OCI-LY7 (cell line): ENCODE measurements at regions not wholly inside any gene's neighbourhood (a gene's known extent, or its start where the extent isn't known, plus 50 kb on each side); places are given as distances from the start of the nearest gene placed in this dataset.

Source experiments
- BruUV-seq: library from RNA; stranded (reverse); fragments of 400-500 nt; replicated peaks from 2 replicates; lab custom pipeline; 2021; lab: Mats Ljungman, UMichigan
- CTCF ChIA-PET: fragments of 300-600 bp; sonication (Branson Sonifier 250); formaldehyde crosslinking; loops from one replicate; lab custom pipeline; 2022; ENCODE audit warnings: antibody characterized with exemption; ENCODE audit not compliant: unreplicated experiment; lab: Charles Lee
- POLR2A ChIA-PET: fragments of 300-600 bp; sonication (Branson Sonifier 250); formaldehyde crosslinking; loops from one replicate; lab custom pipeline; 2022; ENCODE audit warnings: antibody characterized with exemption; lab: Charles Lee
- DNase-seq: peaks from one replicate; pipeline ENCODE4 v3.0.0-alpha.2; 2015; ENCODE audit warnings: low spot score
- H2AFZ ChIP-seq: fragments of 200-600 bp; sonication (generic), shearing (Covaris generic); 2 replicates; pipeline ENCODE4 v1.6.1; 2014; ENCODE audit warnings: mild to moderate bottlenecking, antibody characterized with exemption, low read length, moderate library complexity
- H3K27ac ChIP-seq: fragments of 200-600 bp; sonication (generic); 2 replicates; pipeline ENCODE4 v1.5.1; 2014; ENCODE audit warnings: mixed run types, low read depth, mild to moderate bottlenecking, moderate library complexity, low read length, inconsistent platforms; ENCODE audit not compliant: poor library complexity, severe bottlenecking
- H3K36me3 ChIP-seq: fragments of 200-600 bp; sonication (generic); 2 replicates; pipeline ENCODE4 v1.6.1; 2014; ENCODE audit warnings: mild to moderate bottlenecking, antibody characterized with exemption, low read length, moderate library complexity, mixed read lengths; ENCODE audit not compliant: insufficient read depth
- H3K4me1 ChIP-seq: fragments of 200-600 bp; sonication (generic); 2 replicates; pipeline ENCODE4 v1.5.1; 2014; ENCODE audit warnings: mild to moderate bottlenecking, low read length; ENCODE audit not compliant: insufficient read depth, poor library complexity, severe bottlenecking
- H3K4me2 ChIP-seq: fragments of 200-600 bp; sonication (generic); 2 replicates; pipeline ENCODE4 v1.6.1; 2014; ENCODE audit warnings: mild to moderate bottlenecking, low read length
- H3K4me3 ChIP-seq: fragments of 200-600 bp; sonication (generic); 2 replicates; pipeline ENCODE4 v1.5.1; 2014; ENCODE audit warnings: mild to moderate bottlenecking, low read depth, low read length; ENCODE audit not compliant: poor library complexity, severe bottlenecking
- H3K79me2 ChIP-seq: fragments of 200-600 bp; sonication (generic); 2 replicates; pipeline ENCODE4 v1.6.1; 2016; ENCODE audit warnings: low read depth, mild to moderate bottlenecking, low read length, moderate library complexity, mixed read lengths; ENCODE audit not compliant: insufficient read depth
- H3K9me2 ChIP-seq: fragments of 200-600 bp; sonication (generic); 2 replicates; pipeline ENCODE4 v1.6.1; 2016; ENCODE audit warnings: mild to moderate bottlenecking, low read length, mixed read lengths; ENCODE audit not compliant: insufficient read depth
- H3K9me3 ChIP-seq: fragments of 200-600 bp; sonication (generic); 2 replicates; pipeline ENCODE4 v1.6.1; 2014; ENCODE audit warnings: mild to moderate bottlenecking, mixed run types, low read length, mixed read lengths
- H4K20me1 ChIP-seq: fragments of 200-600 bp; sonication (generic); 2 replicates; pipeline ENCODE4 v1.6.1; 2014; ENCODE audit warnings: mild to moderate bottlenecking, antibody characterized with exemption, low read length, moderate library complexity, mixed read lengths; ENCODE audit not compliant: insufficient read depth
- CTCF ChIP-seq: fragments of 200-600 bp; sonication (generic); conservative IDR thresholded peaks from 2 replicates; pipeline ENCODE4 v1.5.1; 2014; ENCODE audit warnings: mild to moderate bottlenecking, antibody characterized with exemption, low read length, moderate library complexity, mixed read lengths
- EZH2phosphoT487 ChIP-seq: fragments of 200-600 bp; sonication (generic); IDR thresholded peaks from 2 replicates; pipeline ENCODE4 v1.6.1; 2018; ENCODE audit warnings: low read depth, borderline replicate concordance, mild to moderate bottlenecking, mixed run types, antibody characterized with exemption, low read length, moderate library complexity, mixed read lengths
- intact Hi-C: fragments of 100-400 bp; cut with micrococcal nuclease; formaldehyde crosslinking; loops from one replicate; pipeline ENCODE4 v1.10.0; 2022; ENCODE audit not compliant: unreplicated experiment

- no peak for TF ChIP-seq CTCF
- no peak for TF ChIP-seq EZH2phosphoT487
- CTCF ChIA-PET: no interaction called here
- Histone ChIP-seq H3K9me3 (no peaks in the 10 kb centered on the region), H3K4me3 (no peak overlapping the region), H3K36me3 (no peaks in the 10 kb centered on the region), H3K4me2 (no peak overlapping the region), H3K9me2 (no peaks in the 10 kb centered on the region), H4K20me1 (no peaks in the 10 kb centered on the region), H3K79me2 (no peaks in the 10 kb centered on the region), H3K4me1 (no peaks in the 10 kb centered on the region), H2AFZ (no peak overlapping the region), H3K27ac (no peak overlapping the region)
- POLR2A ChIA-PET: no interaction called here
- BruUV-seq: no TSS peak
- intact Hi-C loops: no loop called here
- no peak for DNase-seq
These were observed 130.7 kb upstream of the SSTR4 start for GRCh38 chr20:22904386-22904785.

- no peaks in the 10 kb centered on the region for H4K20me1 ChIP-seq
- H3K9me2 ChIP-seq: no peaks in the 10 kb centered on the region
- H3K9me3 ChIP-seq: no peaks in the 10 kb centered on the region
- ChIA-PET POLR2A (no interaction called here), CTCF (no interaction called here)
- no peaks in the 10 kb centered on the region for H3K36me3 ChIP-seq
- no peak for DNase-seq
- no peaks in the 10 kb centered on the region for H3K79me2 ChIP-seq
- no peak overlapping the region for H3K4me3 ChIP-seq
- no peak for TF ChIP-seq CTCF
- no peak for TF ChIP-seq EZH2phosphoT487
- H3K27ac ChIP-seq: no peak overlapping the region
- no peaks in the 10 kb centered on the region for H3K4me1 ChIP-seq
- H3K4me2 ChIP-seq: no peak overlapping the region
- no TSS peak for BruUV-seq
- no peak overlapping the region for H2AFZ ChIP-seq
- intact Hi-C loops: no loop called here
These were observed 130.2 kb upstream of the SSTR4 start for GRCh38 chr20:22904905-22905304.

GRCh38 chr20:22905658-22906057 lies 129.5 kb upstream of the SSTR4 start:
- no peak overlapping the region for H3K4me3 ChIP-seq
- CTCF ChIA-PET: no interaction called here
- no peak overlapping the region for H3K27ac ChIP-seq
- H3K36me3 ChIP-seq: no peaks in the 10 kb centered on the region
- DNase-seq: no peak
- BruUV-seq: no TSS peak
- no peak overlapping the region for H3K4me2 ChIP-seq
- H2AFZ ChIP-seq: no peak overlapping the region
- no peaks in the 10 kb centered on the region for H3K79me2 ChIP-seq
- no peaks in the 10 kb centered on the region for H3K9me3 ChIP-seq
- H3K4me1 ChIP-seq: no peaks in the 10 kb centered on the region
- H3K9me2 ChIP-seq: no peaks in the 10 kb centered on the region
- no peaks in the 10 kb centered on the region for H4K20me1 ChIP-seq
- POLR2A ChIA-PET: interaction anchor here (0.7 kb wide), 1 partner anchor 221 kb away, joined by 3 read pairs; no protein-coding TSS in a partner anchor
- intact Hi-C loops: no loop called here
- TF ChIP-seq CTCF (no peak), EZH2phosphoT487 (no peak)
